OCI-LY7 (cell line): ENCODE measurements at regions not wholly inside any gene's neighbourhood (a gene's known extent, or its start where the extent isn't known, plus 50 kb on each side); places are given as distances from the start of the nearest gene placed in this dataset.

Experiments used
- BruUV-seq: library from RNA; stranded (reverse); fragments of 400-500 nt; replicated peaks from 2 replicates; lab custom pipeline; 2021; lab: Mats Ljungman, UMichigan
- CTCF ChIA-PET: fragments of 300-600 bp; sonication (Branson Sonifier 250); formaldehyde crosslinking; loops from one replicate; lab custom pipeline; 2022; ENCODE audit warnings: antibody characterized with exemption; ENCODE audit not compliant: unreplicated experiment; lab: Charles Lee
- POLR2A ChIA-PET: fragments of 300-600 bp; sonication (Branson Sonifier 250); formaldehyde crosslinking; loops from one replicate; lab custom pipeline; 2022; ENCODE audit warnings: antibody characterized with exemption; lab: Charles Lee
- DNase-seq: peaks from one replicate; pipeline ENCODE4 v3.0.0-alpha.2; 2015; ENCODE audit warnings: low spot score
- H2AFZ ChIP-seq: fragments of 200-600 bp; sonication (generic), shearing (Covaris generic); 2 replicates; pipeline ENCODE4 v1.6.1; 2014; ENCODE audit warnings: mild to moderate bottlenecking, antibody characterized with exemption, low read length, moderate library complexity
- H3K27ac ChIP-seq: fragments of 200-600 bp; sonication (generic); 2 replicates; pipeline ENCODE4 v1.5.1; 2014; ENCODE audit warnings: mixed run types, low read depth, mild to moderate bottlenecking, moderate library complexity, low read length, inconsistent platforms; ENCODE audit not compliant: poor library complexity, severe bottlenecking
- H3K36me3 ChIP-seq: fragments of 200-600 bp; sonication (generic); 2 replicates; pipeline ENCODE4 v1.6.1; 2014; ENCODE audit warnings: mild to moderate bottlenecking, antibody characterized with exemption, low read length, moderate library complexity, mixed read lengths; ENCODE audit not compliant: insufficient read depth
- H3K4me1 ChIP-seq: fragments of 200-600 bp; sonication (generic); 2 replicates; pipeline ENCODE4 v1.5.1; 2014; ENCODE audit warnings: mild to moderate bottlenecking, low read length; ENCODE audit not compliant: insufficient read depth, poor library complexity, severe bottlenecking
- H3K4me2 ChIP-seq: fragments of 200-600 bp; sonication (generic); 2 replicates; pipeline ENCODE4 v1.6.1; 2014; ENCODE audit warnings: mild to moderate bottlenecking, low read length
- H3K4me3 ChIP-seq: fragments of 200-600 bp; sonication (generic); 2 replicates; pipeline ENCODE4 v1.5.1; 2014; ENCODE audit warnings: mild to moderate bottlenecking, low read depth, low read length; ENCODE audit not compliant: poor library complexity, severe bottlenecking
- H3K79me2 ChIP-seq: fragments of 200-600 bp; sonication (generic); 2 replicates; pipeline ENCODE4 v1.6.1; 2016; ENCODE audit warnings: low read depth, mild to moderate bottlenecking, low read length, moderate library complexity, mixed read lengths; ENCODE audit not compliant: insufficient read depth
- H3K9me2 ChIP-seq: fragments of 200-600 bp; sonication (generic); 2 replicates; pipeline ENCODE4 v1.6.1; 2016; ENCODE audit warnings: mild to moderate bottlenecking, low read length, mixed read lengths; ENCODE audit not compliant: insufficient read depth
- H3K9me3 ChIP-seq: fragments of 200-600 bp; sonication (generic); 2 replicates; pipeline ENCODE4 v1.6.1; 2014; ENCODE audit warnings: mild to moderate bottlenecking, mixed run types, low read length, mixed read lengths
- H4K20me1 ChIP-seq: fragments of 200-600 bp; sonication (generic); 2 replicates; pipeline ENCODE4 v1.6.1; 2014; ENCODE audit warnings: mild to moderate bottlenecking, antibody characterized with exemption, low read length, moderate library complexity, mixed read lengths; ENCODE audit not compliant: insufficient read depth
- CTCF ChIP-seq: fragments of 200-600 bp; sonication (generic); conservative IDR thresholded peaks from 2 replicates; pipeline ENCODE4 v1.5.1; 2014; ENCODE audit warnings: mild to moderate bottlenecking, antibody characterized with exemption, low read length, moderate library complexity, mixed read lengths
- EZH2phosphoT487 ChIP-seq: fragments of 200-600 bp; sonication (generic); IDR thresholded peaks from 2 replicates; pipeline ENCODE4 v1.6.1; 2018; ENCODE audit warnings: low read depth, borderline replicate concordance, mild to moderate bottlenecking, mixed run types, antibody characterized with exemption, low read length, moderate library complexity, mixed read lengths
- intact Hi-C: fragments of 100-400 bp; cut with micrococcal nuclease; formaldehyde crosslinking; loops from one replicate; pipeline ENCODE4 v1.10.0; 2022; ENCODE audit not compliant: unreplicated experiment

GRCh38 chr1:68916221-68916902 lies 419.5 kb upstream of the DEPDC1 start:
- Histone ChIP-seq H3K4me2 (no peak overlapping the region), H3K36me3 (no peaks in the 10 kb centered on the region), H4K20me1 (no peaks in the 10 kb centered on the region), H3K9me2 (no peaks in the 10 kb centered on the region), H3K79me2 (no peaks in the 10 kb centered on the region), H3K4me1 (no peaks in the 10 kb centered on the region), H3K9me3 (no peaks in the 10 kb centered on the region), H3K27ac (no peak overlapping the region), H3K4me3 (no peak overlapping the region), H2AFZ (no peak overlapping the region)
- POLR2A ChIA-PET: interaction anchor here (0.6 kb wide), 1 partner anchor 16 kb away, joined by 4 read pairs; no protein-coding TSS in a partner anchor
- DNase-seq: no peak
- TF ChIP-seq EZH2phosphoT487: no peak
- TF ChIP-seq CTCF: no peak
- intact Hi-C loops: no loop called here
- no TSS peak for BruUV-seq
- CTCF ChIA-PET: no interaction called here

GRCh38 chr1:68917456-68917855 lies 420.6 kb upstream of the DEPDC1 start:
- H3K9me3 ChIP-seq: no peaks in the 10 kb centered on the region
- ChIA-PET POLR2A (interaction anchor here (1.4 kb wide), 1 partner anchor 12 kb away, joined by 4 read pairs; no protein-coding TSS in a partner anchor), CTCF (no interaction called here)
- H3K4me3 ChIP-seq: no peak overlapping the region
- H3K36me3 ChIP-seq: no peaks in the 10 kb centered on the region
- no peak overlapping the region for H2AFZ ChIP-seq
- DNase-seq: no peak
- no peaks in the 10 kb centered on the region for H3K9me2 ChIP-seq
- no peaks in the 10 kb centered on the region for H3K79me2 ChIP-seq
- TF ChIP-seq CTCF (no peak), EZH2phosphoT487 (no peak)
- H3K27ac ChIP-seq: no peak overlapping the region
- intact Hi-C loops: no loop called here
- H3K4me1 ChIP-seq: no peaks in the 10 kb centered on the region
- BruUV-seq: no TSS peak
- H3K4me2 ChIP-seq: no peak overlapping the region
- no peaks in the 10 kb centered on the region for H4K20me1 ChIP-seq

- no peak overlapping the region for H3K4me2 ChIP-seq
- POLR2A ChIA-PET: interaction anchor here (1.4 kb wide), 1 partner anchor 13 kb away, joined by 4 read pairs; no protein-coding TSS in a partner anchor
- intact Hi-C loops: no loop called here
These were observed 421.7 kb upstream of the DEPDC1 start for GRCh38 chr1:68918563-68918962.

More at GRCh38 chr1:68918563-68918962, 421.7 kb upstream of the DEPDC1 start:
- DNase-seq: no peak
- Histone ChIP-seq H2AFZ (no peak overlapping the region), H3K79me2 (no peaks in the 10 kb centered on the region), H3K4me3 (no peak overlapping the region), H3K36me3 (no peaks in the 10 kb centered on the region), H4K20me1 (no peaks in the 10 kb centered on the region), H3K4me1 (no peaks in the 10 kb centered on the region), H3K9me2 (no peaks in the 10 kb centered on the region), H3K9me3 (no peaks in the 10 kb centered on the region), H3K27ac (no peak overlapping the region)
- CTCF ChIA-PET: no interaction called here
- BruUV-seq: no TSS peak
- TF ChIP-seq EZH2phosphoT487 (no peak), CTCF (no peak)
